Spleen (tissue), 7 donors: ENCODE measurements at regions not wholly inside any gene's neighbourhood (a gene's known extent, or its start where the extent isn't known, plus 50 kb on each side); places are given as distances from the start of the nearest gene placed in this dataset.

Experiments
- CTCF ChIP-seq, 11 experiments: fragments of 200-600 bp in 7 of 11; fragments of 450-650 bp in 4 of 11; sonication (generic) in 4 of 11; IDR thresholded peaks in 8 of 11; conservative IDR thresholded peaks in 3 of 11; 1 replicate in 7 of 11; 2 replicates in 4 of 11; pipeline versions ENCODE4 v1.4.0 to v1.8.0; 2016 to 2021; ENCODE audit warnings: antibody characterized with exemption in 11 of 11, inconsistent platforms in 4 of 11, mild to moderate bottlenecking in 1 of 11
- POLR2A ChIP-seq, 3 donors: fragments of 450-650 bp; IDR thresholded peaks; one replicate each; pipeline ENCODE4 v1.5.1; 2017; ENCODE audit warnings: antibody characterized with exemption in 3 of 3, mild to moderate bottlenecking in 1 of 3
- donor health status: DM: no; HTN: no; CAD: no; lungs with moderate emphysema.
- donor health status: DM: no; HTN: no; CAD: no.
- donor health status: DM: no; HTN: no; CAD: no.

DNA sequence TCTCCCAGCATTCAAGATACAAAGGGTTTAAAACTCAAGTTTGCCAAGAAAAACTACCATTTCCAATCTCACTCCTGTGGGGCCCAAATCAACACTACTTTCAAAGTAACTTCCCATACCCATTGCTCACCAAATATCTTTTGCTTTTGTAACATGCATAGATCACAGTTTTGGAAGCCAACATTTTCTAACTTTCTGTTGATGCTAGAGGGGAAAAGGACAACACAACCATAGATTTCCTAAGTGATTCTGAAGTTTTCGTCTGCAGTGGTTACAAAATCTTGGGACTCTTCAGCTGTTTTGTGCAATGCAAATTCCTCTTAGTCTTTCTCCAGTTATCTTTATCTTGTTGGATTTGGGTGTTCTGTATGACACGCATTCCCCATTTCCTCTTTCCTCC lies 94.1 kb upstream of the PAPPA start:
- TF ChIP-seq CTCF (IDR thresholded peaks at IDR 0.05 in 8 of 11, conservative IDR thresholded peaks at IDR 0.05 in 3 of 11) (no peak), POLR2A (IDR thresholded peaks at IDR 0.05) (no peak)
